AG09319 (cell line): ENCODE measurements at regions not wholly inside any gene's neighbourhood (a gene's known extent, or its start where the extent isn't known, plus 50 kb on each side); places are given as distances from the start of the nearest gene placed in this dataset.

ENCODE experiments used
- DNase-seq: peaks from one replicate; pipeline ENCODE4 v3.0.0-alpha.2; 2010; ENCODE audit warnings: low read depth; ENCODE audit errors: extremely low read depth
- CTCF ChIP-seq: IDR thresholded peaks from 2 replicates; pipeline ENCODE4 v1.5.1; 2011; ENCODE audit warnings: low read depth, mild to moderate bottlenecking, inconsistent platforms, low read length, moderate library complexity

- TF ChIP-seq CTCF: no peak
- DNase-seq: no peak
Observed at GRCh38 chr3:177287231-177287630, 89.9 kb upstream of the TBL1XR1 start.

GRCh38 chr3:177290633-177291032 lies 93.4 kb upstream of the TBL1XR1 start:
- no peak for DNase-seq
- no peak for TF ChIP-seq CTCF

- no peak for DNase-seq
Observed at GRCh38 chr3:177294221-177294620, 96.9 kb upstream of the TBL1XR1 start.

GRCh38 chr3:177295116-177295515 lies 97.8 kb upstream of the TBL1XR1 start:
- TF ChIP-seq CTCF: no peak
- no peak for DNase-seq

More at GRCh38 chr3:177294221-177294620, 96.9 kb upstream of the TBL1XR1 start:
- no peak for TF ChIP-seq CTCF

- no peak for DNase-seq
- no peak for TF ChIP-seq CTCF
Observed at GRCh38 chr3:177299250-177299649, 102.0 kb upstream of the TBL1XR1 start.

GRCh38 chr3:177300039-177300833 lies 103.0 kb upstream of the TBL1XR1 start:
- TF ChIP-seq CTCF: no peak
- DNase-seq: peak; percentile 85

GRCh38 chr3:177300842-177301241 lies 103.6 kb upstream of the TBL1XR1 start:
- no peak for DNase-seq
- TF ChIP-seq CTCF: no peak
